Activated CD4-positive, alpha-beta memory T cell treated with anti-CD3 and anti-CD28 coated beads for 36 hours (primary cell): ENCODE measurements at regions not wholly inside any gene's neighbourhood (a gene's known extent, or its start where the extent isn't known, plus 50 kb on each side); places are given as distances from the start of the nearest gene placed in this dataset.
"Not testable (repeated sequence)": the region's sequence is repeated elsewhere in the genome, so short reads cannot be mapped to it uniquely, and the experiment has no call there.

Experiments used
- CTCF ChIA-PET: fragments of 350-600 bp; sonication (Branson Sonifier 250); formaldehyde crosslinking; loops from one replicate; lab custom pipeline; 2021; ENCODE audit warnings: antibody characterized with exemption, inconsistent platforms; lab: Charles Lee
- POLR2A ChIA-PET: fragments of 350-600 bp; sonication (Branson Sonifier 250); formaldehyde crosslinking; loops from one replicate; lab custom pipeline; 2021; ENCODE audit warnings: antibody characterized with exemption; lab: Charles Lee
- DNase-seq: peaks from one replicate; pipeline ENCODE4 v3.0.0-alpha.2; 2020
- H3K27ac Mint-ChIP-seq: one replicate; pipeline ENCODE4 v1.8.0; 2021; ENCODE audit warnings: mixed read lengths
- H3K27me3 Mint-ChIP-seq: one replicate; pipeline ENCODE4 v1.8.0; 2021; ENCODE audit warnings: mixed read lengths
- H3K36me3 Mint-ChIP-seq: one replicate; pipeline ENCODE4 v1.8.0; 2021; ENCODE audit warnings: mixed read lengths
- H3K4me1 Mint-ChIP-seq: one replicate; pipeline ENCODE4 v1.8.0; 2021; ENCODE audit warnings: low read depth, mixed read lengths
- H3K4me3 Mint-ChIP-seq: one replicate; pipeline ENCODE4 v1.8.0; 2021; ENCODE audit warnings: mild to moderate bottlenecking, mixed read lengths
- H3K9me3 Mint-ChIP-seq: one replicate; pipeline ENCODE4 v1.8.0; 2021; ENCODE audit warnings: mixed read lengths
- intact Hi-C: fragments of 100-400 bp; cut with micrococcal nuclease; formaldehyde crosslinking; loops from one replicate; pipeline ENCODE4 v1.15.1; 2023

- intact Hi-C loops, result no loop called here
- peaks cover 1% of the 10 kb centered on the region for H3K27me3 Mint-ChIP-seq
- H3K27ac Mint-ChIP-seq, result no peak overlapping the region
- no peaks in the 10 kb centered on the region for H3K9me3 Mint-ChIP-seq
- ChIA-PET POLR2A (no interaction called here), CTCF (no interaction called here)
- no peaks in the 10 kb centered on the region for H3K36me3 Mint-ChIP-seq
- H3K4me1 Mint-ChIP-seq, result peaks cover 15% of the 10 kb centered on the region
- no peak overlapping the region for H3K4me3 Mint-ChIP-seq
- DNase-seq, result no peak
Measured at GRCh38 chr18:67455890-67456501, 60.5 kb downstream of the DSEL start.

GRCh38 chr18:67453901-67454300 is 62.6 kb downstream of the DSEL start:
- peaks cover 9% of the 10 kb centered on the region for H3K9me3 Mint-ChIP-seq

GRCh38 chr18:67451960-67452359 is 64.6 kb downstream of the DSEL start:
- POLR2A ChIA-PET, result no interaction called here
- H3K4me1 Mint-ChIP-seq, result peaks cover 15% of the 10 kb centered on the region
- peaks cover 1% of the 10 kb centered on the region for H3K27me3 Mint-ChIP-seq
- H3K36me3 Mint-ChIP-seq, result peaks cover 6% of the 10 kb centered on the region
- H3K4me3 Mint-ChIP-seq, result no peak overlapping the region
- intact Hi-C loops, result no loop called here
- no peak overlapping the region for H3K27ac Mint-ChIP-seq
- H3K9me3 Mint-ChIP-seq, result peaks cover 13% of the 10 kb centered on the region
- CTCF ChIA-PET, result interaction anchor here (0.6 kb wide), 1 partner anchor 1010 kb away, joined by 3 read pairs; no protein-coding TSS in a partner anchor
- no peak for DNase-seq

More at GRCh38 chr18:67453901-67454300, 62.6 kb downstream of the DSEL start:
- Mint-ChIP-seq H3K36me3 (peaks cover 6% of the 10 kb centered on the region), H3K27me3 (peaks cover 1% of the 10 kb centered on the region), H3K4me1 (peaks cover 15% of the 10 kb centered on the region), H3K4me3 (no peak overlapping the region), H3K27ac (no peak overlapping the region)
- ChIA-PET POLR2A (no interaction called here), CTCF (no interaction called here)
- intact Hi-C loops, result no loop called here
- no peak for DNase-seq

- CTCF ChIA-PET, intact Hi-C loops, H3K4me3 Mint-ChIP-seq, POLR2A ChIA-PET, H3K36me3 Mint-ChIP-seq, H3K27me3 Mint-ChIP-seq, H3K27ac Mint-ChIP-seq: not testable (repeated sequence)
- DNase-seq, result peak; percentile 10
- peaks cover 15% of the 10 kb centered on the region for H3K4me1 Mint-ChIP-seq
- peaks cover 13% of the 10 kb centered on the region for H3K9me3 Mint-ChIP-seq
Measured at GRCh38 chr18:67451101-67451500, 65.4 kb downstream of the DSEL start.

- DNase-seq, result no peak
- intact Hi-C loops, result no loop called here
- H3K36me3 Mint-ChIP-seq, result peaks cover 4% of the 10 kb centered on the region
- H3K27me3 Mint-ChIP-seq, result peaks cover 1% of the 10 kb centered on the region
- ChIA-PET CTCF (no interaction called here), POLR2A (no interaction called here)
- peaks cover 16% of the 10 kb centered on the region for H3K9me3 Mint-ChIP-seq
- H3K4me3 Mint-ChIP-seq, result no peak overlapping the region
- H3K4me1 Mint-ChIP-seq, result no peaks in the 10 kb centered on the region
- no peak overlapping the region for H3K27ac Mint-ChIP-seq
Measured at GRCh38 chr18:67433971-67434370, 82.5 kb downstream of the DSEL start.

- intact Hi-C loops, result no loop called here
- peaks cover 4% of the 10 kb centered on the region for H3K36me3 Mint-ChIP-seq
- peaks cover 10% of the 10 kb centered on the region for H3K9me3 Mint-ChIP-seq
- peaks cover 1% of the 10 kb centered on the region for H3K27me3 Mint-ChIP-seq
- no peaks in the 10 kb centered on the region for H3K4me1 Mint-ChIP-seq
- POLR2A ChIA-PET, result no interaction called here
- CTCF ChIA-PET, result no interaction called here
- no peak overlapping the region for H3K4me3 Mint-ChIP-seq
- no peak overlapping the region for H3K27ac Mint-ChIP-seq
- no peak for DNase-seq
Measured at GRCh38 chr18:67432806-67433205, 83.7 kb downstream of the DSEL start.

GRCh38 chr18:67428805-67429204 is 87.7 kb downstream of the DSEL start:
- Mint-ChIP-seq H3K4me1 (peaks cover 2% of the 10 kb centered on the region), H3K4me3 (no peak overlapping the region), H3K9me3 (no peaks in the 10 kb centered on the region)

GRCh38 chr18:67428158-67428557 is 88.4 kb downstream of the DSEL start:
- H3K27ac Mint-ChIP-seq, result no peak overlapping the region
- ChIA-PET POLR2A (no interaction called here), CTCF (no interaction called here)

More at GRCh38 chr18:67428805-67429204, 87.7 kb downstream of the DSEL start:
- Mint-ChIP-seq H3K36me3 (no peaks in the 10 kb centered on the region), H3K27me3 (peaks cover 1% of the 10 kb centered on the region), H3K27ac (no peak overlapping the region)
- intact Hi-C loops, result no loop called here
- CTCF ChIA-PET, result no interaction called here
- DNase-seq, result no peak
- POLR2A ChIA-PET, result no interaction called here

GRCh38 chr18:67426486-67426885 is 90.0 kb downstream of the DSEL start:
- Mint-ChIP-seq H3K27ac (no peak overlapping the region), H3K27me3 (peaks cover 1% of the 10 kb centered on the region), H3K36me3 (no peaks in the 10 kb centered on the region), H3K4me3 (no peak overlapping the region), H3K9me3 (no peaks in the 10 kb centered on the region), H3K4me1 (peaks cover 2% of the 10 kb centered on the region)
- intact Hi-C loops, result no loop called here
- ChIA-PET CTCF (no interaction called here), POLR2A (no interaction called here)
- DNase-seq, result no peak

More at GRCh38 chr18:67428158-67428557, 88.4 kb downstream of the DSEL start:
- Mint-ChIP-seq H3K27me3 (peaks cover 1% of the 10 kb centered on the region), H3K4me3 (no peak overlapping the region), H3K4me1 (peaks cover 2% of the 10 kb centered on the region), H3K9me3 (no peaks in the 10 kb centered on the region), H3K36me3 (no peaks in the 10 kb centered on the region)
- intact Hi-C loops, result no loop called here
- no peak for DNase-seq

GRCh38 chr18:67425672-67426071 is 90.8 kb downstream of the DSEL start:
- H3K4me3 Mint-ChIP-seq, result no peak overlapping the region
- H3K36me3 Mint-ChIP-seq, result no peaks in the 10 kb centered on the region
- ChIA-PET POLR2A (no interaction called here), CTCF (no interaction called here)
- no peak overlapping the region for H3K27ac Mint-ChIP-seq
- intact Hi-C loops, result no loop called here
- DNase-seq, result no peak
- H3K4me1 Mint-ChIP-seq, result peaks cover 2% of the 10 kb centered on the region
- H3K9me3 Mint-ChIP-seq, result no peaks in the 10 kb centered on the region
- no peaks in the 10 kb centered on the region for H3K27me3 Mint-ChIP-seq

GRCh38 chr18:67421651-67422050 is 94.9 kb downstream of the DSEL start:
- CTCF ChIA-PET, result no interaction called here
- H3K9me3 Mint-ChIP-seq, result no peaks in the 10 kb centered on the region

GRCh38 chr18:67417864-67418523 is 98.5 kb downstream of the DSEL start:
- Mint-ChIP-seq H3K9me3 (no peaks in the 10 kb centered on the region), H3K27me3 (no peaks in the 10 kb centered on the region), H3K4me3 (peak overlapping the region; percentile 23), H3K36me3 (no peaks in the 10 kb centered on the region), H3K27ac (no peak overlapping the region), H3K4me1 (peaks cover 7% of the 10 kb centered on the region)
- intact Hi-C loops, result loop anchor here (2.0 kb wide), 1 partner anchor 57 kb away; no protein-coding TSS in a partner anchor
- CTCF ChIA-PET, result no interaction called here
- DNase-seq, result peak; percentile 22
- POLR2A ChIA-PET, result no interaction called here

More at GRCh38 chr18:67421651-67422050, 94.9 kb downstream of the DSEL start:
- H3K27me3 Mint-ChIP-seq, result no peaks in the 10 kb centered on the region
- no peak overlapping the region for H3K4me3 Mint-ChIP-seq
- intact Hi-C loops, result no loop called here
- peaks cover 10% of the 10 kb centered on the region for H3K4me1 Mint-ChIP-seq
- POLR2A ChIA-PET, result no interaction called here
- no peak overlapping the region for H3K27ac Mint-ChIP-seq
- H3K36me3 Mint-ChIP-seq, result no peaks in the 10 kb centered on the region
- no peak for DNase-seq

- no peak overlapping the region for H3K27ac Mint-ChIP-seq
Measured at GRCh38 chr18:67411116-67411515, 105.4 kb downstream of the DSEL start.

More at GRCh38 chr18:67411116-67411515, 105.4 kb downstream of the DSEL start:
- no peak overlapping the region for H3K4me3 Mint-ChIP-seq
- H3K27me3 Mint-ChIP-seq, result no peaks in the 10 kb centered on the region
- DNase-seq, result no peak
- ChIA-PET CTCF (no interaction called here), POLR2A (no interaction called here)
- H3K9me3 Mint-ChIP-seq, result no peaks in the 10 kb centered on the region
- intact Hi-C loops, result no loop called here
- H3K4me1 Mint-ChIP-seq, result no peaks in the 10 kb centered on the region
- H3K36me3 Mint-ChIP-seq, result no peaks in the 10 kb centered on the region
